ENCODE measurements at regions not wholly inside any gene's neighbourhood (a gene's known extent, or its start where the extent isn't known, plus 50 kb on each side); places are given as distances from the start of the nearest gene placed in this dataset.

DNA sequence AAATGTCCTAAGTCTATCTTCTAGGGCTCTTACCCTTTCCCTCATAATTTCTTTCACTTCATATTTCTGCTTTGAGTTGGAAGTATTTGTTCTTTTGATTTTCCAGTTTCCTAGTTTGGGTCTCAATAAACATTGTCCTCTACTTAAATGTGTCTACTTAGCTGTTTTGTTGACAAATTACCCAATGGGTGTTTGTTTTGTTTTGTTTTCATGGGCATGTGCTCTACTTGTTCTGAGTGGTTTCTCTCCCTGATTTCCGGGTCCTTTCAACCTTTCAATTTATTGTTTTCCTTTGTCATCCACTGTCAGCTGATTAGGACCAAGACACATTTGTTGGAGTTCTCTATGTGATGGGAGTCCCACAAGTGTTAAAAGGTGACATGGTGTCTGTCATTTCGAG lies 1181.4 kb downstream of the RPA4 start:
- H3K27me3 ChIP-seq (replicated peaks; ENCODE audit: control insufficient read depth, insufficient read depth, low read length) = no peaks in the 10 kb centered on the region
- DNase-seq (ENCODE audit: low read depth) = no peak
- H3K9ac ChIP-seq (ENCODE audit: low read length) = no peak overlapping the region
- no peak overlapping the region for H3K4me3 ChIP-seq (ENCODE audit: low read length)
- H3K4me1 ChIP-seq (ENCODE audit: control insufficient read depth, insufficient read depth, low read length) = no peaks in the 10 kb centered on the region
- no peaks in the 10 kb centered on the region for H3K36me3 ChIP-seq (ENCODE audit: control insufficient read depth, insufficient read depth, low read length, severe bottlenecking)
- H3K9me3 ChIP-seq (ENCODE audit: control insufficient read depth, low read length) = no peaks in the 10 kb centered on the region

DNA sequence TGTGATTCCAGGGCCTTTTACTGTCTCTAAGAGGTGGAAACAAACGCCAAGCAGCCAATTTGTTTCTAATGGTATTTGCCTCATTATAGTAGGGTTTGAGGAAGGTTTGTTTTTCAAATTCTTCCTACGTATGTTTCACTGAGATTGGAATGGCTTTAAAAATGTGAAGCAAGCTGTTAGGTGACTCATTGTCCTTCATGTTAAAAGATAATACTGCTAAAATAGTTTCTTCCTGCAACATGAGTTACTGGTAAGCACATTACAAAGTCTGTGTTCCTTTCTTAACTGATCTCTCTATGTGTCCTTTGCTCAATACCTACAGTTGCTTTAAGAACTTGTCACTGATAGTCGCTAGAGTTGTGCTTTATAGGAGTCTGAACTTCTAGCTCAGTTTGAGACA lies 1183.9 kb downstream of the RPA4 start:
- Histone ChIP-seq H3K9ac (ENCODE audit: low read length) (no peak overlapping the region), H3K27me3 (replicated peaks; ENCODE audit: control insufficient read depth, insufficient read depth, low read length) (peaks cover 4% of the 10 kb centered on the region), H3K4me3 (ENCODE audit: low read length) (no peak overlapping the region), H3K36me3 (ENCODE audit: control insufficient read depth, insufficient read depth, low read length, severe bottlenecking) (no peaks in the 10 kb centered on the region), H3K4me1 (ENCODE audit: control insufficient read depth, insufficient read depth, low read length) (no peaks in the 10 kb centered on the region), H3K9me3 (ENCODE audit: control insufficient read depth, low read length) (no peaks in the 10 kb centered on the region)
- DNase-seq (ENCODE audit: low read depth) = peak; percentile 28

DNA sequence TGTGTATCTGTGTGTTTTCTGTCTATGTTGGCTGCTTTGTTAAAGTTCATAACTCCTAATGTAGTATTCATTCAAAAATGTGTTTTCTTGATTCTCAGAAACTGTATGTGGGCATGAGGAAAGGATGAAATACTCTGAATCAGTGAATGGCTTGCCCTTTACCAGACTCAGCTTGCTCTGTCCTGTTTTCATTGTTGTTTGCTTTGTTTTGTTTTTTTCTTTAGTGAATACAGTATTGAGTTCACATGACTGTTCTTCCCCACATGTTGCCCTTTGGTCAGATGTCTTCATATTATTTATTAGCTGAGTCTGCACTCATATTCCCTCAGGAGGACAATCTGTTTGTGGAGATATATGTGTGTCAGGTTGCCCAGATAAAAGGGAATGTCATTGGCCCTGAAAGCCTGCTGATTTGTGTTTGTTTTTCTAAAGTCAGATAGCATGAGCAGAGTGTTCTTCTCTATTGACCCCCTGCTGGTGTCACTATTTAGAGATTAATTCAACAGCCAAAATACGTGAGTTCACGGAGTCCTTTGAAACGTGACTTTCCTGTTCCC lies 1184.4 kb downstream of the RPA4 start:
- H3K9me3 ChIP-seq (ENCODE audit: control insufficient read depth, low read length) = no peaks in the 10 kb centered on the region
- H3K9ac ChIP-seq (ENCODE audit: low read length) = no peak overlapping the region
- H3K36me3 ChIP-seq (ENCODE audit: control insufficient read depth, insufficient read depth, low read length, severe bottlenecking) = no peaks in the 10 kb centered on the region
- DNase-seq (ENCODE audit: low read depth) = no peak
- peaks cover 4% of the 10 kb centered on the region for H3K27me3 ChIP-seq (replicated peaks; ENCODE audit: control insufficient read depth, insufficient read depth, low read length)
- no peaks in the 10 kb centered on the region for H3K4me1 ChIP-seq (ENCODE audit: control insufficient read depth, insufficient read depth, low read length)
- no peak overlapping the region for H3K4me3 ChIP-seq (ENCODE audit: low read length)

DNA sequence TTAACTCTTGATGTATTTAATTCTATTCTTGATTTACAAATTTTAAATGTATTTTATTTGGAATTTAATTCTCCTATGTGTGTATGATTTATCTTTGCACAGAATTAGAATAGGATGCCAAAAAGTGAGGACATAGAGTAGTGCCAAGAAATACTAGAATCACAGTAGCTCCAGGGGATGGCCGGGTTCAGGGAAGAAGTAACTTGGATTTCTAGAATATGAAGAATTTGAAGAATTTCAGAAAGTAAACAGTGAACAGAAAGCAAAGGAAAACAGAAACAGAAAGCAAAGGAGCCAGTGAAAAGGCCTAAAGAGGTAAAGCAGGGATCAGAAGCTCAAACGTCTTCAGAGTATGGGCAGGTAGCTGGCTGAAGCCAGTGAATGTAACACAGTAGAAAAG lies 1187.6 kb downstream of the RPA4 start:
- peak; percentile 36 for DNase-seq (ENCODE audit: low read depth)
- H3K4me3 ChIP-seq (ENCODE audit: low read length) = no peak overlapping the region
- peaks cover 4% of the 10 kb centered on the region for H3K27me3 ChIP-seq (replicated peaks; ENCODE audit: control insufficient read depth, insufficient read depth, low read length)
- H3K4me1 ChIP-seq (ENCODE audit: control insufficient read depth, insufficient read depth, low read length) = no peaks in the 10 kb centered on the region
- no peak overlapping the region for H3K9ac ChIP-seq (ENCODE audit: low read length)
- H3K36me3 ChIP-seq (ENCODE audit: control insufficient read depth, insufficient read depth, low read length, severe bottlenecking) = no peaks in the 10 kb centered on the region
- H3K9me3 ChIP-seq (ENCODE audit: control insufficient read depth, low read length) = no peaks in the 10 kb centered on the region

DNA sequence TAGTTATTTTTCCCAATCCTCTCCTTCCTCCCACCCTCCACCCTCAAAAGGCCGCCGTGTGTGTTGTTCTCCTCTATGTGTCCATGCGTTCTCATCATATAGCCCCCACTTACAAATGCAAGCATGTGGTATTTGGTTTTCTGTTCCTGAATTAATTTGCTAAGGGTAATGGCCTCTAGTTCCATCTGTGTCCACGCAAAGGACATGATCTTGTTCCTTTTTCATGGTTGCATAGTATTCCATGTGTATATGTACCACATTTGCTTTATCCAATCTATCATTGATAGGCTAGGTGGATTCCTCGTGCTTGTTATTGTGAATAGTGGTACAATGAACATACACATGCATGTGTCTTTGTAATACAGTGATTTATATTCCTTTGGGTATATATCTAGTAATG lies 1193.7 kb downstream of the RPA4 start:
- DNase-seq (ENCODE audit: low read depth) = no peak
- no peaks in the 10 kb centered on the region for H3K36me3 ChIP-seq (ENCODE audit: control insufficient read depth, insufficient read depth, low read length, severe bottlenecking)
- H3K9ac ChIP-seq (ENCODE audit: low read length) = no peak overlapping the region
- H3K4me3 ChIP-seq (ENCODE audit: low read length) = no peak overlapping the region
- H3K9me3 ChIP-seq (ENCODE audit: control insufficient read depth, low read length) = peaks cover 7% of the 10 kb centered on the region
- no peaks in the 10 kb centered on the region for H3K27me3 ChIP-seq (replicated peaks; ENCODE audit: control insufficient read depth, insufficient read depth, low read length)
- H3K4me1 ChIP-seq (ENCODE audit: control insufficient read depth, insufficient read depth, low read length) = no peaks in the 10 kb centered on the region

DNA sequence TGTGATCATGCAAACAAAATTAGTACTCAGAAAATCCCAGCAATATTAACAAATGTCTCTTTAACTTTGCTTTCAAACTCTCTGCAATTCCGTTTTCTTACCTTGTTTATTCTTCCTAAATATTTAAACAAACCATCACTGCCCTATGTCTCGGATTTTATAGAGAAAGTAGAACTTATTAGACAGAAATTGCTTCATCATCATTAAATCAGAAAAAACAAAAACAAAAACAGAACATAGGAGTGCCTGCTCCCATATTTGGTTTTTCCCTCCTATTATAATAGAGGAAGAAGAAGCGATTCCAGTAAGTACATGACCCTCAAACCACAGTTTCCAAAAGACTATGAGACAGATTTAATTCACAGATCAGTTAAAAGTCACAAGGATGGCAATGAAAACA lies 1228.0 kb downstream of the RPA4 start:
- no peaks in the 10 kb centered on the region for H3K4me1 ChIP-seq (ENCODE audit: control insufficient read depth, insufficient read depth, low read length)
- DNase-seq (ENCODE audit: low read depth) = no peak
- peaks cover 4% of the 10 kb centered on the region for H3K27me3 ChIP-seq (replicated peaks; ENCODE audit: control insufficient read depth, insufficient read depth, low read length)
- H3K36me3 ChIP-seq (ENCODE audit: control insufficient read depth, insufficient read depth, low read length, severe bottlenecking) = no peaks in the 10 kb centered on the region
- H3K4me3 ChIP-seq (ENCODE audit: low read length) = no peak overlapping the region
- H3K9ac ChIP-seq (ENCODE audit: low read length) = no peak overlapping the region
- H3K9me3 ChIP-seq (ENCODE audit: control insufficient read depth, low read length) = no peaks in the 10 kb centered on the region

DNA sequence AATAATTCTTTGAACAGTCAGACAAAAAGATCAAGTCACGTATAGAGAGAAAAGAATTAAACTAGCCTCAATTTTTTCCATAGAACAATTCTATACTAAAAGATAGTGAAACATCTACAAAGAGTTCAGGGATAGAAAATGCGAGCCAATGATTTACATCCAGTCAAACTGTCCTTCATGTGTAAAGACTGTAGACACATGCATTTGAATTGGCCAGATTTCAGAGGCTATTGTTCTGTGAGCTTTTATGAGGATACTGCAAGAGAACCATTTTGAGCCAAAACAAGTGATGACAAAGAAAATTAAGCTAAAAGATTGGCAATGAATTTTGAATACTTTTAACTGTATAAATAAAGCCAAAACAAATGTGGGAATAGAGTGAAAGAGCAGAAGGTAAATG lies 1230.3 kb downstream of the RPA4 start:
- no peak overlapping the region for H3K4me3 ChIP-seq (ENCODE audit: low read length)
- DNase-seq (ENCODE audit: low read depth) = no peak
- peaks cover 4% of the 10 kb centered on the region for H3K27me3 ChIP-seq (replicated peaks; ENCODE audit: control insufficient read depth, insufficient read depth, low read length)
- H3K9ac ChIP-seq (ENCODE audit: low read length) = no peak overlapping the region
- no peaks in the 10 kb centered on the region for H3K9me3 ChIP-seq (ENCODE audit: control insufficient read depth, low read length)
- H3K4me1 ChIP-seq (ENCODE audit: control insufficient read depth, insufficient read depth, low read length) = no peaks in the 10 kb centered on the region
- no peaks in the 10 kb centered on the region for H3K36me3 ChIP-seq (ENCODE audit: control insufficient read depth, insufficient read depth, low read length, severe bottlenecking)

DNA sequence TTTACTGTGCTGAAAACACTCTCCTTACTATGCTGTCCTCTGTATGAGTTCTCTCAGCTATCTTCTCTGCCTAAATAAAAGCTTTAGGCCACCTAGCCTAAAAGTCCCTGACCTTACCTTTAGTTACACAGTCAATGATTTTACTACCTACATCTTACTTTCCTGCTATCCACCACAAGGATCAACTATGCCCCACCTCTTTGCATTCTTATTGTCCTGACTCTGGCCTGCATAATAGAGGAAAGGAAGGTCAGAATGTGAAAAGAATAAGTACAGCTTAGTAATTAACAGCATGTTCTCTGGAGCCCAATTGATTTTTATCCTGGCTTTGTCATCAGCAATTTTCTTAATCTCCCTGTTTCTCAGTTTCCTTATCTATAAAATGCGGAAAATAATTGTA lies 1257.8 kb downstream of the RPA4 start:
- Histone ChIP-seq H3K9ac (ENCODE audit: low read length) (no peak overlapping the region), H3K27me3 (replicated peaks; ENCODE audit: control insufficient read depth, insufficient read depth, low read length) (no peaks in the 10 kb centered on the region), H3K9me3 (ENCODE audit: control insufficient read depth, low read length) (peaks cover 19% of the 10 kb centered on the region), H3K4me1 (ENCODE audit: control insufficient read depth, insufficient read depth, low read length) (no peaks in the 10 kb centered on the region), H3K36me3 (ENCODE audit: control insufficient read depth, insufficient read depth, low read length, severe bottlenecking) (no peaks in the 10 kb centered on the region), H3K4me3 (ENCODE audit: low read length) (no peak overlapping the region)
- no peak for DNase-seq (ENCODE audit: low read depth)

DNA sequence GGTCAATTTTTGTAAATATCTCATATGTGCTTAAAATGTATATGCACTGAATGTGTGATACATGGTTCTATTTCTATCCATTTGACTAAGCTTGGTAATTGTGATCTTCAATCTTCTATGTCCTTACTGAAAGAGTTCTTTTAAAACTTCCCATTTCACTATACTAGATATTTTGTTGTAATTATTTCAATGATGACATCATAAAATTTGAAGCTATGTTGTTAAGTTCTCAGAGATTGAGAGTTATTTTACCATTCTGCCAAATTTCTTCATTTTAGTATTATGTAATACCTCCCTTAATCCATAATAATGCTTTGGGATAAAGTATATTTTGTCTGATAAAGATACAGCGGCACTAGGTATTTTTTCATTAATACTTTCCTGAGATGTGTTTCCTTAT lies 1307.3 kb downstream of the RPA4 start:
- Histone ChIP-seq H3K27me3 (replicated peaks; ENCODE audit: control insufficient read depth, insufficient read depth, low read length) (no peaks in the 10 kb centered on the region), H3K4me3 (ENCODE audit: low read length) (no peak overlapping the region), H3K36me3 (ENCODE audit: control insufficient read depth, insufficient read depth, low read length, severe bottlenecking) (no peaks in the 10 kb centered on the region), H3K9me3 (ENCODE audit: control insufficient read depth, low read length) (no peaks in the 10 kb centered on the region), H3K4me1 (ENCODE audit: control insufficient read depth, insufficient read depth, low read length) (no peaks in the 10 kb centered on the region), H3K9ac (ENCODE audit: low read length) (no peak overlapping the region)
- no peak for DNase-seq (ENCODE audit: low read depth)

DNA sequence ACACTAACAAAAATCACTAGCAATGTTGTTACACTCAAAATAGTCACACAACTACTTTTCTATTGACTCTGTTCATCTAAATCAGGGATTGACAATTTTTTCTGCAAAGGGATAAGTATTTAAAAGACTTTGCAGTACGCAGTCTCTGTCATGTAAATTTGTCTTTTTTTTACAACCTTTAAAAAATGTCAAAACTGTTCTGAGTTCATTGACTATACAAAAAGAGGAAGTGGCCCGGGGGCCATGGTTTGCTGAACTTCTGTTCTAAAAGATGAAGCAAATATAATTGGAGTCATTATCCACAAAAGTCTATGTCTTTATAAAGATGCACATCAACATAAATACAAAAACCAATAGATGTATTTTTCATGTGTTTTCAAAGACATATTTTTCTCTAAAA lies 1310.3 kb downstream of the RPA4 start:
- no peaks in the 10 kb centered on the region for H3K36me3 ChIP-seq (ENCODE audit: control insufficient read depth, insufficient read depth, low read length, severe bottlenecking)
- H3K27me3 ChIP-seq (replicated peaks; ENCODE audit: control insufficient read depth, insufficient read depth, low read length) = no peaks in the 10 kb centered on the region
- no peaks in the 10 kb centered on the region for H3K4me1 ChIP-seq (ENCODE audit: control insufficient read depth, insufficient read depth, low read length)
- H3K9me3 ChIP-seq (ENCODE audit: control insufficient read depth, low read length) = no peaks in the 10 kb centered on the region
- no peak overlapping the region for H3K9ac ChIP-seq (ENCODE audit: low read length)
- no peak for DNase-seq (ENCODE audit: low read depth)
- H3K4me3 ChIP-seq (ENCODE audit: low read length) = no peak overlapping the region

DNA sequence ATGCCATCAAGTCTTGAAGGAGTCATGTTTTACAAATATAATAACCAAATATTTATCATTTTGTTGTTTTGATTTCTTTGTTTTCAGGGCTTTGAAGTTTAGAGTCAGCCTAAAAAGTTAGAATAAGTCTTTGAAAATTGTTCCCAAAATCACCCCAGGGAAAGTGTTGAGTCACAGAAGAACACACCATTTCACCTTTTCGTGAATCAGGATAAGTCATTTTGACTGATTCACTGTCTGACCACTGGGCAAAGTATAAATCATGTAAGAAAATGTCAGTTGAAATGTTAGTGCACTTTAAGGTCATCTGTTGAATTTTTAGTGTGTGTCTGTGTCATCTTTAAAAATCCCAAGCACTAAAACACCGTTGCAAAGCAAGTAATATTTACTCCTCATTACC lies 1320.1 kb downstream of the RPA4 start:
- Histone ChIP-seq H3K9ac (ENCODE audit: low read length) (no peak overlapping the region), H3K4me3 (ENCODE audit: low read length) (no peak overlapping the region), H3K27me3 (replicated peaks; ENCODE audit: control insufficient read depth, insufficient read depth, low read length) (peaks cover 17% of the 10 kb centered on the region), H3K9me3 (ENCODE audit: control insufficient read depth, low read length) (peaks cover 3% of the 10 kb centered on the region), H3K36me3 (ENCODE audit: control insufficient read depth, insufficient read depth, low read length, severe bottlenecking) (no peaks in the 10 kb centered on the region), H3K4me1 (ENCODE audit: control insufficient read depth, insufficient read depth, low read length) (no peaks in the 10 kb centered on the region)
- no peak for DNase-seq (ENCODE audit: low read depth)

DNA sequence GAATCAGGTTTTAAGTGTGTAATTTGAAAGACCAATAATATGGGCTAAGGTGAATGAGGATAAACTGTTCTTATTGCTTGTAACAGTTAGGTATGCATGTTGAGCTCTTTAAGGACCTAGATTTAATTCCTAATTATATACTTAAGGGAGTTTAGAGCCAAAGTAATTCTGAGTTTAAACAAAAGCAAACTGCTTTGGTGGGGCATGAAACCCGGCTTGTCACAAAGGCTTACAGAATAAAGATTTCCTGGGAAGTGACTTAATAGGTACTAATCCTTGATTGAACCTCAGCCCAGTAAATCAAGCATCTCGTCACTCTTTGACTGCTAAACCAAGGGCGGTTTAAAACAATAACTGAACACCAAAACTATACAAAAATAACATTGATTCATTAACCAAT lies 1324.2 kb downstream of the RPA4 start:
- Histone ChIP-seq H3K9ac (ENCODE audit: low read length) (no peak overlapping the region), H3K9me3 (ENCODE audit: control insufficient read depth, low read length) (peaks cover 17% of the 10 kb centered on the region), H3K27me3 (replicated peaks; ENCODE audit: control insufficient read depth, insufficient read depth, low read length) (peaks cover 15% of the 10 kb centered on the region), H3K4me1 (ENCODE audit: control insufficient read depth, insufficient read depth, low read length) (no peaks in the 10 kb centered on the region), H3K4me3 (ENCODE audit: low read length) (no peak overlapping the region), H3K36me3 (ENCODE audit: control insufficient read depth, insufficient read depth, low read length, severe bottlenecking) (no peaks in the 10 kb centered on the region)
- no peak for DNase-seq (ENCODE audit: low read depth)

Data from adipocyte (in vitro differentiated cells).